Fibroblast of mammary gland (primary cell): ENCODE measurements at regions not wholly inside any gene's neighbourhood (a gene's known extent, or its start where the extent isn't known, plus 50 kb on each side); places are given as distances from the start of the nearest gene placed in this dataset.

Experiments
- DNase-seq: peaks from one replicate; pipeline ENCODE4 v3.0.0-alpha.2; 2010; ENCODE audit warnings: low read depth
- H3K4me3 ChIP-seq: 2 replicates; pipeline ENCODE4 v1.5.1; 2011; ENCODE audit warnings: low read depth, mild to moderate bottlenecking, low read length, moderate library complexity; ENCODE audit not compliant: control insufficient read depth
- CTCF ChIP-seq: conservative IDR thresholded peaks from 2 replicates; pipeline ENCODE4 v1.5.1; 2011; ENCODE audit warnings: low read depth, low read length, inconsistent platforms; ENCODE audit not compliant: control insufficient read depth, insufficient read depth

GRCh38 chr4:31086756-31087330 lies 366.7 kb downstream of the PCDH7 start:
- TF ChIP-seq CTCF: no peak
- DNase-seq: no peak
- H3K4me3 ChIP-seq: no peak overlapping the region

GRCh38 chr4:31088600-31089230 lies 368.5 kb downstream of the PCDH7 start:
- DNase-seq: peak; percentile 35
- TF ChIP-seq CTCF: no peak
- no peak overlapping the region for H3K4me3 ChIP-seq

GRCh38 chr4:31089815-31090214 lies 369.6 kb downstream of the PCDH7 start:
- H3K4me3 ChIP-seq: no peak overlapping the region
- TF ChIP-seq CTCF: no peak
- peak; percentile 70 for DNase-seq

- DNase-seq: no peak
- TF ChIP-seq CTCF: no peak
- no peak overlapping the region for H3K4me3 ChIP-seq
Observed at GRCh38 chr4:31094474-31094873, 374.3 kb downstream of the PCDH7 start.

- H3K4me3 ChIP-seq: no peak overlapping the region
- DNase-seq: no peak
- TF ChIP-seq CTCF: no peak
Observed at GRCh38 chr4:31097999-31098398, 377.8 kb downstream of the PCDH7 start.

- no peak overlapping the region for H3K4me3 ChIP-seq
- TF ChIP-seq CTCF: no peak
- DNase-seq: no peak
Observed at GRCh38 chr4:31100536-31100935, 380.4 kb downstream of the PCDH7 start.

- no peak for TF ChIP-seq CTCF
- no peak overlapping the region for H3K4me3 ChIP-seq
- DNase-seq: no peak
Observed at GRCh38 chr4:31104043-31104442, 383.9 kb downstream of the PCDH7 start.
